ENCODE measurements at regions not wholly inside any gene's neighbourhood (a gene's known extent, or its start where the extent isn't known, plus 50 kb on each side); places are given as distances from the start of the nearest gene placed in this dataset.

DNA sequence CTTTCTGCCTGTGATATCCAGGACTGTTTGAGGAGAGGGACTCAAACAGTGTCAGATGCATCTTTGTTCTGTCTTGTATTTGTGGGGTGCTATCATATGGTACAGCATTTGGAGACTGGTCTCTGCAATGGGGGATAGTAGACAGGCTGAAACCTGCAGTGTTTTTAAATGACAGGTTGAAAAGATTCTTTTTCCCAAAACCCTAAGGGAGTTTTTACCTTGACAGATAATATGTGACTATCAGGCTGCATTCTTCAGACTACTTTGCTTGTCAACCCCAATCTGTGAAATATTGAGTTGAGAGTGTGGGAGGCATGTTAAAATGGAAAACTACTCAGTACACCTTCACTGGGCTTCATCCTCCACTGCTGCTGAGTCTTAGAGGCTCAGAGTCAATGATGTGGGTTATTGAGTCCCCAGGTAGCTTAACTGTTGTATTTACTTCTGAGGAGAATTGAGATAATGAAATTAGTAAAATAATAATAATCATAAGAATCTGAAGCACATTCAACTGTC is 274.9 kb downstream of the GASK1B start:
- no peaks in the 10 kb centered on the region for H3K4me1 Mint-ChIP-seq (ENCODE audit: insufficient read depth, unreplicated experiment)
- DNase-seq (ENCODE audit: unreplicated experiment), result no peak
- H3K36me3 Mint-ChIP-seq (ENCODE audit: insufficient read depth, unreplicated experiment), result no peaks in the 10 kb centered on the region
- no TSS peak for BruUV-seq (replicated peaks)
- H3K9me3 Mint-ChIP-seq (ENCODE audit: unreplicated experiment), result no peaks in the 10 kb centered on the region
- no peak overlapping the region for H3K4me3 Mint-ChIP-seq (ENCODE audit: unreplicated experiment)
- POLR2A ChIA-PET, result interaction anchor here (0.6 kb wide), 1 partner anchor 31 kb away, joined by 3 read pairs; no protein-coding TSS in a partner anchor
- CTCF ChIA-PET, result no interaction called here
- TF ChIP-seq, protein P1, sequence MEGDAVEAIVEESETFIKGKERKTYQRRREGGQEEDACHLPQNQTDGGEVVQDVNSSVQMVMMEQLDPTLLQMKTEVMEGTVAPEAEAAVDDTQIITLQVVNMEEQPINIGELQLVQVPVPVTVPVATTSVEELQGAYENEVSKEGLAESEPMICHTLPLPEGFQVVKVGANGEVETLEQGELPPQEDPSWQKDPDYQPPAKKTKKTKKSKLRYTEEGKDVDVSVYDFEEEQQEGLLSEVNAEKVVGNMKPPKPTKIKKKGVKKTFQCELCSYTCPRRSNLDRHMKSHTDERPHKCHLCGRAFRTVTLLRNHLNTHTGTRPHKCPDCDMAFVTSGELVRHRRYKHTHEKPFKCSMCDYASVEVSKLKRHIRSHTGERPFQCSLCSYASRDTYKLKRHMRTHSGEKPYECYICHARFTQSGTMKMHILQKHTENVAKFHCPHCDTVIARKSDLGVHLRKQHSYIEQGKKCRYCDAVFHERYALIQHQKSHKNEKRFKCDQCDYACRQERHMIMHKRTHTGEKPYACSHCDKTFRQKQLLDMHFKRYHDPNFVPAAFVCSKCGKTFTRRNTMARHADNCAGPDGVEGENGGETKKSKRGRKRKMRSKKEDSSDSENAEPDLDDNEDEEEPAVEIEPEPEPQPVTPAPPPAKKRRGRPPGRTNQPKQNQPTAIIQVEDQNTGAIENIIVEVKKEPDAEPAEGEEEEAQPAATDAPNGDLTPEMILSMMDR (IDR thresholded peaks at IDR 0.05; ENCODE audit: unreplicated experiment), result no peak
- H3K27me3 Mint-ChIP-seq (ENCODE audit: insufficient read depth, unreplicated experiment), result no peaks in the 10 kb centered on the region
- H3K27ac Mint-ChIP-seq (ENCODE audit: low read depth, unreplicated experiment), result no peak overlapping the region
- intact Hi-C loops (cut with micrococcal nuclease), result no loop called here

DNA sequence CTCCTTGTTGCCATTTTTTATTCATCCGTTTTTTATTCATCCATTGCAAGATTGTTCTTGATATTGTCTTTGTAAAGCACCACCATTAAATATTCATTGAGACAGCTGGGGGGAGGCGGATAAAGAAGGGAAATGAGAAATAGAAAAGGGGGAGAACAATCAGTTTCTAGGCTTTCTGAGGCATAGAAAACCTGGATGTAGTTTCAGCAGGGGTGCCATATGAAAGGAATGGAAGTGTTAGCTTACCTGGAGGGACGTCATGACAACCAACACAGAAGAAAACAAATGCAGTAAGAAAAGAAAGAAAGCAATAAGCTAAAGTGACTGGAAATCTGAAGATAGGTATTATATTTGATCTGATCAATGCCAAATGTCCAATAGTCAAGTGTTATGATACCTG is 276.1 kb downstream of the GASK1B start:
- Mint-ChIP-seq H3K36me3 (ENCODE audit: insufficient read depth, unreplicated experiment) (no peaks in the 10 kb centered on the region), H3K4me3 (ENCODE audit: unreplicated experiment) (no peak overlapping the region), H3K9me3 (ENCODE audit: unreplicated experiment) (no peaks in the 10 kb centered on the region), H3K27me3 (ENCODE audit: insufficient read depth, unreplicated experiment) (no peaks in the 10 kb centered on the region), H3K27ac (ENCODE audit: low read depth, unreplicated experiment) (no peak overlapping the region), H3K4me1 (ENCODE audit: insufficient read depth, unreplicated experiment) (no peaks in the 10 kb centered on the region)
- CTCF ChIA-PET, result no interaction called here
- BruUV-seq (replicated peaks), result no TSS peak
- POLR2A ChIA-PET, result interaction anchor here (0.6 kb wide), 1 partner anchor 23 kb away, joined by 3 read pairs; no protein-coding TSS in a partner anchor
- TF ChIP-seq, protein P1 (IDR thresholded peaks at IDR 0.05; ENCODE audit: unreplicated experiment), result no peak
- intact Hi-C loops (cut with micrococcal nuclease), result no loop called here
- DNase-seq (ENCODE audit: unreplicated experiment), result no peak

DNA sequence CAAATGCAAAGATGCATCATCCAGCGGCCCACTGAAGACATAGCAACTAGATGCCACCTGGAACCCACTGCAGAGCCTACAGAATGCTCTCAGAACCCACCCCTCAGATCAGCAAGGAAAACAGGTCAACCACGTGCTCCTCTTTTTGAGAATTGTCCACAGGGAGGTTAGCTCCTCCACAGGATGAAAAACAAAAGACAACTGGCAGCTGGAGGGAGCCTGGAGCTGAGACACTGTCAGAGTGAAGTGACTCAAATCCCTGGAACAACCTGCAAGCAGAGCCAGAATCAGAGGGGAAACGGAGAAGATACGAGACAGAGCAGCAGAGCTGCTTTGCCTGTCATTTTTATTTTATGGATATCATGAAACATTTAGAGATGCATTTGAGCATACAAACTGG is 277.6 kb downstream of the GASK1B start:
- intact Hi-C loops (cut with micrococcal nuclease), result no loop called here
- POLR2A ChIA-PET, result no interaction called here

DNA sequence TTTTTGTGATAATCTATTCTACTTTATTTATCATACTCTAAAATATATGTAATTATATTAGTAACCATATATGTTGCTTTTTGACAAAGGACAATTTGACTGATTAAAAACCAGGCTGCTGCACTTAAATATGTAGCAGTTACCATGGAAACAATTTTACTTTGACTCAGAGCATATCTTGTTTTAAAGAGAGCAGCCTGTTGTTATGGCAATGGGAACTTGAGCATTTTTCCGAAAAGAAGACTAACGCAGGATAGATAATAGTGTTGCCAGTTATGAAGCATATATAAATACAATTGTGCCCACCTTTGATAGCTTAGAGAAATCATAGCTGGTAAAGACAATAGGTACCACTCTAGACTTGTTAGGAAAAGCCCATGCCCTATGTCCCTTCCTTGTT is 283.0 kb downstream of the GASK1B start:
- H3K27ac Mint-ChIP-seq (ENCODE audit: low read depth, unreplicated experiment), result no peak overlapping the region
- no peaks in the 10 kb centered on the region for H3K9me3 Mint-ChIP-seq (ENCODE audit: unreplicated experiment)

More for the DNA sequence above, 277.6 kb downstream of the GASK1B start:
- TF ChIP-seq, protein P1 (IDR thresholded peaks at IDR 0.05; ENCODE audit: unreplicated experiment), result no peak
- Mint-ChIP-seq H3K36me3 (ENCODE audit: insufficient read depth, unreplicated experiment) (no peaks in the 10 kb centered on the region), H3K4me1 (ENCODE audit: insufficient read depth, unreplicated experiment) (no peaks in the 10 kb centered on the region), H3K27me3 (ENCODE audit: insufficient read depth, unreplicated experiment) (no peaks in the 10 kb centered on the region), H3K4me3 (ENCODE audit: unreplicated experiment) (no peak overlapping the region), H3K27ac (ENCODE audit: low read depth, unreplicated experiment) (no peak overlapping the region), H3K9me3 (ENCODE audit: unreplicated experiment) (no peaks in the 10 kb centered on the region)
- no peak for DNase-seq (ENCODE audit: unreplicated experiment)
- no TSS peak for BruUV-seq (replicated peaks)
- CTCF ChIA-PET, result no interaction called here

More for the DNA sequence above, 283.0 kb downstream of the GASK1B start:
- TF ChIP-seq, protein P1 (IDR thresholded peaks at IDR 0.05; ENCODE audit: unreplicated experiment), result no peak
- peaks cover 5% of the 10 kb centered on the region for H3K4me1 Mint-ChIP-seq (ENCODE audit: insufficient read depth, unreplicated experiment)
- H3K4me3 Mint-ChIP-seq (ENCODE audit: unreplicated experiment), result no peak overlapping the region
- DNase-seq (ENCODE audit: unreplicated experiment), result no peak
- no peaks in the 10 kb centered on the region for H3K36me3 Mint-ChIP-seq (ENCODE audit: insufficient read depth, unreplicated experiment)
- ChIA-PET CTCF (no interaction called here), POLR2A (no interaction called here)
- BruUV-seq (replicated peaks), result no TSS peak
- H3K27me3 Mint-ChIP-seq (ENCODE audit: insufficient read depth, unreplicated experiment), result no peaks in the 10 kb centered on the region
- intact Hi-C loops (cut with micrococcal nuclease), result no loop called here

Data from MCF 10A (cell line).